ENCODE measurements at regions not wholly inside any gene's neighbourhood (a gene's known extent, or its start where the extent isn't known, plus 50 kb on each side); places are given as distances from the start of the nearest gene placed in this dataset.
"Not testable (repeated sequence)": the region's sequence is repeated elsewhere in the genome, so short reads cannot be mapped to it uniquely, and the experiment has no call there.

GRCh38 chr1:168469690-168470089 is 74.1 kb downstream of the XCL2 start:
- TF ChIP-seq CTCF (conservative IDR thresholded peaks at IDR 0.05; ENCODE audit: low read depth, low read length) = no peak
- no peak for DNase-seq (ENCODE audit: low read depth)
- H3K4me3 ChIP-seq (ENCODE audit: low read depth, low read length) = no peak overlapping the region

GRCh38 chr1:168468822-168469221 is 75.0 kb downstream of the XCL2 start:
- no peak for DNase-seq (ENCODE audit: low read depth)
- no peak overlapping the region for H3K4me3 ChIP-seq (ENCODE audit: low read depth, low read length)
- TF ChIP-seq CTCF (conservative IDR thresholded peaks at IDR 0.05; ENCODE audit: low read depth, low read length) = no peak

- no peak overlapping the region for H3K4me3 ChIP-seq (ENCODE audit: low read depth, low read length)
- no peak for TF ChIP-seq CTCF (conservative IDR thresholded peaks at IDR 0.05; ENCODE audit: low read depth, low read length)
- no peak for DNase-seq (ENCODE audit: low read depth)
Observed at GRCh38 chr1:168468042-168468809, 75.6 kb downstream of the XCL2 start.

- no peak for DNase-seq (ENCODE audit: low read depth)
- no peak overlapping the region for H3K4me3 ChIP-seq (ENCODE audit: low read depth, low read length)
- no peak for TF ChIP-seq CTCF (conservative IDR thresholded peaks at IDR 0.05; ENCODE audit: low read depth, low read length)
Observed at GRCh38 chr1:168467452-168467851, 76.3 kb downstream of the XCL2 start.

GRCh38 chr1:168466714-168467131 is 77.1 kb downstream of the XCL2 start:
- no peak for TF ChIP-seq CTCF (conservative IDR thresholded peaks at IDR 0.05; ENCODE audit: low read depth, low read length)
- DNase-seq (ENCODE audit: low read depth) = no peak
- no peak overlapping the region for H3K4me3 ChIP-seq (ENCODE audit: low read depth, low read length)

GRCh38 chr1:168466092-168466713 is 77.6 kb downstream of the XCL2 start:
- H3K4me3 ChIP-seq (ENCODE audit: low read depth, low read length) = no peak overlapping the region
- peak; percentile 40 for DNase-seq (ENCODE audit: low read depth)
- TF ChIP-seq CTCF (conservative IDR thresholded peaks at IDR 0.05; ENCODE audit: low read depth, low read length) = no peak

GRCh38 chr1:168461108-168461507 is 82.7 kb downstream of the XCL2 start:
- DNase-seq (ENCODE audit: low read depth); H3K4me3 ChIP-seq (ENCODE audit: low read depth, low read length): not testable (repeated sequence)

- H3K4me3 ChIP-seq (ENCODE audit: low read depth, low read length); DNase-seq (ENCODE audit: low read depth): not testable (repeated sequence)
Observed at GRCh38 chr1:168457296-168457695, 86.5 kb downstream of the XCL2 start.

Measured in choroid plexus epithelial cell (primary cell).